ENCODE measurements at regions not wholly inside any gene's neighbourhood (a gene's known extent, or its start where the extent isn't known, plus 50 kb on each side); places are given as distances from the start of the nearest gene placed in this dataset.

- TF ChIP-seq, protein P1, sequence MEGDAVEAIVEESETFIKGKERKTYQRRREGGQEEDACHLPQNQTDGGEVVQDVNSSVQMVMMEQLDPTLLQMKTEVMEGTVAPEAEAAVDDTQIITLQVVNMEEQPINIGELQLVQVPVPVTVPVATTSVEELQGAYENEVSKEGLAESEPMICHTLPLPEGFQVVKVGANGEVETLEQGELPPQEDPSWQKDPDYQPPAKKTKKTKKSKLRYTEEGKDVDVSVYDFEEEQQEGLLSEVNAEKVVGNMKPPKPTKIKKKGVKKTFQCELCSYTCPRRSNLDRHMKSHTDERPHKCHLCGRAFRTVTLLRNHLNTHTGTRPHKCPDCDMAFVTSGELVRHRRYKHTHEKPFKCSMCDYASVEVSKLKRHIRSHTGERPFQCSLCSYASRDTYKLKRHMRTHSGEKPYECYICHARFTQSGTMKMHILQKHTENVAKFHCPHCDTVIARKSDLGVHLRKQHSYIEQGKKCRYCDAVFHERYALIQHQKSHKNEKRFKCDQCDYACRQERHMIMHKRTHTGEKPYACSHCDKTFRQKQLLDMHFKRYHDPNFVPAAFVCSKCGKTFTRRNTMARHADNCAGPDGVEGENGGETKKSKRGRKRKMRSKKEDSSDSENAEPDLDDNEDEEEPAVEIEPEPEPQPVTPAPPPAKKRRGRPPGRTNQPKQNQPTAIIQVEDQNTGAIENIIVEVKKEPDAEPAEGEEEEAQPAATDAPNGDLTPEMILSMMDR (IDR thresholded peaks at IDR 0.05; ENCODE audit: low read depth, low read length) = no peak
- H3K4me3 ChIP-seq (replicated peaks in 1 of 2; ENCODE audit: low read depth in 2 of 2, low read length in 2 of 2) = no peak overlapping the region
- no peak for DNase-seq (ENCODE audit: low read depth in 2 of 2)
Measured at GRCh38 chr2:150215041-150215440, 272.4 kb downstream of the RND3 start.

GRCh38 chr2:150214626-150215025 is 272.8 kb downstream of the RND3 start:
- no peak overlapping the region for H3K4me3 ChIP-seq (replicated peaks in 1 of 2; ENCODE audit: low read depth in 2 of 2, low read length in 2 of 2)
- no peak for DNase-seq (ENCODE audit: low read depth in 2 of 2)
- TF ChIP-seq, protein P1 (IDR thresholded peaks at IDR 0.05; ENCODE audit: low read depth, low read length) = no peak

DNA sequence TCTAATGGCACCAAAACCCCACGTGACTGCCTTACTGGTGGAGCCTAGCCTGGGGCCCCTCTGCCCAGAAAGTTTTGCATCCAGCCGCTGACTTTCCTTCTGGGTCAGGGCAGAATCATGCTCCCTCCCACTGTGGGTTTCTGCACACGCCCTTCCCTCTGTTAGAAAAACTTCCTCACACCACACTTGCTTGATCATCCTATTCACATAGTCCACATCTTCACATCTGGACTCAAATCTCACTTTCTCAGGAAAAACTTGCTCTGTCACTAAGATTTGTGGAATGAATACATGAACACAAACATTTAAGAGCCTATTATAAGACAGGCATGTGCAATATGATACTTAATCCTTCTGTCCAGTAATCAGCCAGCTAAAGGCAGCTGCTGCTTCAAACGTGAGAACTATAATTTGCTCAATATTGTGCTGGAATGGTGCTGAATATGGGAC is 274.7 kb downstream of the RND3 start:
- DNase-seq (ENCODE audit: low read depth in 2 of 2) = peak in 1 of 2 donors; percentile 13
- no peak overlapping the region for H3K4me3 ChIP-seq (replicated peaks in 1 of 2; ENCODE audit: low read depth in 2 of 2, low read length in 2 of 2)
- TF ChIP-seq, protein P1 (IDR thresholded peaks at IDR 0.05; ENCODE audit: low read depth, low read length) = no peak

DNA sequence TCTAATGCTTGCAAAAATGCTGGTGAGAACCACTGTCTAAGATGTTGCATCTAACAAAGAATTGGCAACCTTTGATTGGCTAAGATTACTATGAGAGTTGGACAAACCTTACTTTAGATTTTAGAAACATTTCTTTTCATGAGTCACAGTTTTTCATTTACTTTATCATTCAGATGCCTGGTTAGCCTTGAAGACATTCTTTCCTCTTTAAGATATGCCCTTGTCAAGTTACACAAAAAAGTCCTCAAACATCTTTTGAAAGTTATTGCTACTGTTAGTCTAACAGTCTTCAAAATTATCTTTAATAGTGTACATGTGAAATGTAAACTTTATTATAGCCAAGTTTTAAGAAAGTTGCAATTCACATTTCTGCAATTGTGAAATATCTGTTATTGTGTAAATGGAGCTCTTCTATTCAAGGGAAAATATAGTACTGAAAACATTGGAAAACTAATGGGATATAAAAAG is 276.3 kb downstream of the RND3 start:
- TF ChIP-seq, protein P1 (IDR thresholded peaks at IDR 0.05; ENCODE audit: low read depth, low read length) = no peak
- no peak overlapping the region for H3K4me3 ChIP-seq (replicated peaks in 1 of 2; ENCODE audit: low read depth in 2 of 2, low read length in 2 of 2)

DNA sequence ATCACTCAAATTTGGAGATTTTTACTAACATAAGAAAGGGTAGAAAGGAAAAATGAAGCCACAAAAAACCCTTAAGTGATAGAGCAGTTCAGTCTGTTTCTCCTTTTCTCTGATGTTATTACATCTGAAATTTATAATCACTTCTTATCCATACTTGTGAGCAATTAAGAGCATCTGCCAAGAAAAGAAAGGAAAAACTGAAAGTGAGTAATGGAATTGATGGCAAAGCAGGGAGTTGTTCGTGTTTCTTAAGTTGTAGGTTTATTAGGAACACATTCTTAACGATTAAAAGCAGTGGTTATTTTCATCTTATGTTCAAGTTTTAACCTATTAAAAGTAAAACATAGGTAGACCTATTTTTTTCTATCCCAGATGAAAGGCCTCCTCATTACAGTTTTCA is 277.7 kb downstream of the RND3 start:
- H3K4me3 ChIP-seq (replicated peaks in 1 of 2; ENCODE audit: low read depth in 2 of 2, low read length in 2 of 2) = no peak overlapping the region
- TF ChIP-seq, protein P1 (IDR thresholded peaks at IDR 0.05; ENCODE audit: low read depth, low read length) = no peak
- DNase-seq (ENCODE audit: low read depth in 2 of 2) = no peak

More for the DNA sequence above, 276.3 kb downstream of the RND3 start:
- DNase-seq (ENCODE audit: low read depth in 2 of 2) = peak; percentile 63 to 71

DNA sequence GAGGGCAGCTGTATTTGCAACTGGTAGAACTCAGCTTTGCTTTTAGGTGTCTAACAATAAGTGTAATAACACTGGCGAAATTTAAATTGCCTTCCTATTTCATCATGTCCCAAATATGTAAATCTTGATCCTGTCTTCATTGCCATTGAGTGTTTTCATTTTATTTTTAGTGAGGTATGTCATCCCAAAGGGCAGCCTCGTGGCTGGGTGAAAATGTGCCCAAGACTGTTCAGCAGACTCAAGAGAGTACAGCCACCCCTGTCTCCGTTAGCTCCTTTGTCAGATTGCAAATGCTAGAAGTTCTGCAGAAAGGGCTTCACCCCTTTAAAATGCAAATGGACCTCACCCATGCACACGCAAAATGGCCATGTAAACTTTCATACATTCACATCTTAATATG is 278.8 kb downstream of the RND3 start:
- no peak overlapping the region for H3K4me3 ChIP-seq (replicated peaks in 1 of 2; ENCODE audit: low read depth in 2 of 2, low read length in 2 of 2)
- no peak for DNase-seq (ENCODE audit: low read depth in 2 of 2)
- TF ChIP-seq, protein P1 (IDR thresholded peaks at IDR 0.05; ENCODE audit: low read depth, low read length) = no peak

- TF ChIP-seq, protein P1 (IDR thresholded peaks at IDR 0.05; ENCODE audit: low read depth, low read length) = no peak
- DNase-seq (ENCODE audit: low read depth in 2 of 2) = no peak
Measured at GRCh38 chr2:150207979-150208378, 279.5 kb downstream of the RND3 start.

More at GRCh38 chr2:150207979-150208378, 279.5 kb downstream of the RND3 start:
- H3K4me3 ChIP-seq (replicated peaks in 1 of 2; ENCODE audit: low read depth in 2 of 2, low read length in 2 of 2) = no peak overlapping the region

Measured in cardiac fibroblast (primary cell).